Nephron (organoid): ENCODE measurements at regions not wholly inside any gene's neighbourhood (a gene's known extent, or its start where the extent isn't known, plus 50 kb on each side); places are given as distances from the start of the nearest gene placed in this dataset.

Source experiments
- H3K27ac Mint-ChIP-seq, 3 experiments: 2 replicates each; pipeline ENCODE4 v1.8.0; 2020; ENCODE audit warnings: mixed read lengths in 3 of 3, mild to moderate bottlenecking in 2 of 3, moderate library complexity in 1 of 3
- H3K27me3 Mint-ChIP-seq: 2 replicates; pipeline ENCODE4 v1.8.0; 2021; ENCODE audit warnings: low read depth, mild to moderate bottlenecking, moderate library complexity, mixed read lengths
- H3K36me3 Mint-ChIP-seq: 2 replicates; pipeline ENCODE4 v1.8.0; 2020; ENCODE audit warnings: low read depth, mixed read lengths
- H3K4me1 Mint-ChIP-seq: 2 replicates; pipeline ENCODE4 v1.8.0; 2020; ENCODE audit warnings: mixed read lengths
- H3K4me3 Mint-ChIP-seq, 3 experiments: 2 replicates each; pipeline ENCODE4 v1.8.0; 2020; ENCODE audit warnings: mild to moderate bottlenecking in 3 of 3, mixed read lengths in 3 of 3, moderate library complexity in 2 of 3
- H3K9me3 Mint-ChIP-seq: 2 replicates; pipeline ENCODE4 v1.8.0; 2020; ENCODE audit warnings: mixed read lengths
- TF ChIP-seq, protein P1 (sequence below), 3 experiments: fragments of 200-600 bp; sonication (generic); IDR thresholded peaks; one replicate each; pipeline ENCODE4 v1.5.0; 2021; ENCODE audit warnings: antibody characterized with exemption in 3 of 3; ENCODE audit not compliant: unreplicated experiment in 3 of 3

- Mint-ChIP-seq H3K27me3 (peaks cover 22% of the 10 kb centered on the region), H3K36me3 (peaks cover 3% of the 10 kb centered on the region), H3K4me1 (no peaks in the 10 kb centered on the region), H3K4me3 (no peak overlapping the region), H3K9me3 (peaks cover 18% of the 10 kb centered on the region), H3K27ac (no peak overlapping the region)
- TF ChIP-seq, protein P1, sequence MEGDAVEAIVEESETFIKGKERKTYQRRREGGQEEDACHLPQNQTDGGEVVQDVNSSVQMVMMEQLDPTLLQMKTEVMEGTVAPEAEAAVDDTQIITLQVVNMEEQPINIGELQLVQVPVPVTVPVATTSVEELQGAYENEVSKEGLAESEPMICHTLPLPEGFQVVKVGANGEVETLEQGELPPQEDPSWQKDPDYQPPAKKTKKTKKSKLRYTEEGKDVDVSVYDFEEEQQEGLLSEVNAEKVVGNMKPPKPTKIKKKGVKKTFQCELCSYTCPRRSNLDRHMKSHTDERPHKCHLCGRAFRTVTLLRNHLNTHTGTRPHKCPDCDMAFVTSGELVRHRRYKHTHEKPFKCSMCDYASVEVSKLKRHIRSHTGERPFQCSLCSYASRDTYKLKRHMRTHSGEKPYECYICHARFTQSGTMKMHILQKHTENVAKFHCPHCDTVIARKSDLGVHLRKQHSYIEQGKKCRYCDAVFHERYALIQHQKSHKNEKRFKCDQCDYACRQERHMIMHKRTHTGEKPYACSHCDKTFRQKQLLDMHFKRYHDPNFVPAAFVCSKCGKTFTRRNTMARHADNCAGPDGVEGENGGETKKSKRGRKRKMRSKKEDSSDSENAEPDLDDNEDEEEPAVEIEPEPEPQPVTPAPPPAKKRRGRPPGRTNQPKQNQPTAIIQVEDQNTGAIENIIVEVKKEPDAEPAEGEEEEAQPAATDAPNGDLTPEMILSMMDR (IDR thresholded peaks at IDR 0.05; ENCODE audit: unreplicated experiment in 3 of 3): no peak
Measured at GRCh38 chr14:104512771-104513640, 66.6 kb upstream of the C14orf180 start.

DNA sequence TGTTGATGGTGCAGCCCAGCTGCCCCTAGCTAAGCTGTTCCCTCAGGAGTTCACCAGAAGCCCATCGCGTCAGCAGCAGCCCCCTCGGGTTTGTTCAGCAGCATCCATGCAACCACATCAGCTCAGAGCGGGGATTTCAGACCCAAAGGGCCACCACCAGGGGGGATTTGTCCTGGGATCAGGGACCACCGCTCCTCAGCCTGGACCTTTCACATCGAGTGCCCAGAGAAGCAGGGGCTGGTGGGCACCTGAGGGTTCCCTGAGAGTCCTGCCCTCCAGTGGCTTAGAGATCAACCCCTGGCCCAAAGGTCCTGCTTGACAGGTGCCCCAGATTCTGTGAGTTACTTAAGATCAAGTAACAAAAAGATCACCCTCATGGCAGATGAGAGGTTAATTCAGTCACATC lies 65.9 kb upstream of the C14orf180 start:
- TF ChIP-seq, protein P1 (IDR thresholded peaks at IDR 0.05; ENCODE audit: unreplicated experiment in 3 of 3): no peak
- Mint-ChIP-seq H3K27ac (no peak overlapping the region), H3K4me3 (no peak overlapping the region), H3K9me3 (peaks cover 13% of the 10 kb centered on the region), H3K36me3 (peaks cover 4% of the 10 kb centered on the region), H3K4me1 (no peaks in the 10 kb centered on the region), H3K27me3 (peaks cover 23% of the 10 kb centered on the region)

- Mint-ChIP-seq H3K27ac (no peak overlapping the region), H3K4me3 (no peak overlapping the region), H3K4me1 (no peaks in the 10 kb centered on the region), H3K9me3 (peaks cover 13% of the 10 kb centered on the region), H3K27me3 (peaks cover 23% of the 10 kb centered on the region), H3K36me3 (peaks cover 4% of the 10 kb centered on the region)
- TF ChIP-seq, protein P1 (IDR thresholded peaks at IDR 0.05; ENCODE audit: unreplicated experiment in 3 of 3): no peak
Measured at GRCh38 chr14:104514156-104514848, 65.3 kb upstream of the C14orf180 start.

DNA sequence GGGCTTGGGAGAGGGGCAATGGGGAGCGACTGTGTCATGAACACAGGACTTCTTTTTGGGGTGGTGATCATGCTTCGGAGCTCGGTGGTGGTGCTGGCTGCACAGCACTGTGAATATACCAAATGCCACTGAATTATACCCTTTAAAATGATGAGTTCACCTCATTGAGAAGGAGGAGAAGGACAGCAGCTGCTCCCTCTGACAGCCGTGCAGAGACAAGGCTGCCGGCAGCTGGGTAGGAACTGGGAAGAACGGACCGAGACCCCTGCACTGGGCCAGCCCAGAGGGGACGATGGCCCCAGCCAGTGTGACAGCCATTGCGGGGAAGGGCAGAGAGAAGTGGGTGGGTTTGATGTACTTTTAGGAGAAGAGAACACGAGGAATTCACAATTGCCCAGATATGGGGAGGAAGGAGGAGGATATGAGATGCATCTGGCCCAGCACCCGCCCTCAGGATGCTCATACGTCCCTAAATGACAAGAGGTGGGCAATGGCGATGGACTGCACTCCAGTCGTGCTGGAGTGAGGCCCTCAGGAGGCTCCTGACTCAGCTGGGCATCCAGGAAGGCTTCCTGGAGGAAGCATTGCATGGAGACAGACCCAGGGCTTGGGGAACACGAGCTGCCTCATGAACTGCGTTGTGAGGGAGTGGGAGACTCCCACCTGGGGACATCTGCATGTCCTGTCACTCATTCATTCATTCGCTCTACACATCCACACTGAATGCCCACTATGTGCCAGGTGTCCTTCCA lies 64.3 kb upstream of the C14orf180 start:
- Mint-ChIP-seq H3K27ac (no peak overlapping the region), H3K36me3 (peaks cover 4% of the 10 kb centered on the region), H3K9me3 (peaks cover 13% of the 10 kb centered on the region), H3K27me3 (peaks cover 30% of the 10 kb centered on the region), H3K4me3 (no peak overlapping the region), H3K4me1 (no peaks in the 10 kb centered on the region)
- TF ChIP-seq, protein P1 (IDR thresholded peaks at IDR 0.05; ENCODE audit: unreplicated experiment in 3 of 3): no peak

GRCh38 chr14:104515811-104516780 lies 63.5 kb upstream of the C14orf180 start:
- TF ChIP-seq, protein P1 (IDR thresholded peaks at IDR 0.05; ENCODE audit: unreplicated experiment in 3 of 3): no peak
- Mint-ChIP-seq H3K27me3 (peaks cover 27% of the 10 kb centered on the region), H3K27ac (no peak overlapping the region), H3K9me3 (peaks cover 13% of the 10 kb centered on the region), H3K4me1 (no peaks in the 10 kb centered on the region), H3K4me3 (no peak overlapping the region), H3K36me3 (peaks cover 4% of the 10 kb centered on the region)
